K562 (cell line): ENCODE measurements at regions not wholly inside any gene's neighbourhood (a gene's known extent, or its start where the extent isn't known, plus 50 kb on each side); places are given as distances from the start of the nearest gene placed in this dataset.

Source experiments
- ATAC-seq: fragments of 200-7000 bp; cut with Tn5 transposase; 3 replicates; pipeline ENCODE4 v1.9.1; 2020; ENCODE audit warnings: moderate library complexity
- BruUV-seq: library from RNA; stranded (reverse); fragments of 400-500 nt; replicated peaks from 2 replicates; lab custom pipeline; 2021; lab: Mats Ljungman, UMichigan
- CTCF ChIA-PET: fragments of 300-600 bp; formaldehyde crosslinking; extraction: SDS; loops from one replicate; lab custom pipeline; 2021; ENCODE audit warnings: low intra/inter-chr PET ratio; lab: Yijun Ruan, JAX
- POLR2A ChIA-PET: fragments of 300-600, 350-650 bp; sonication (Branson Sonifier 250); formaldehyde crosslinking; extraction: SDS; loops from one replicate; lab custom pipeline; 2021; ENCODE audit warnings: antibody characterized with exemption, inconsistent platforms; lab: Yijun Ruan, JAX
- DNase-seq, 4 experiments: peaks; one replicate each; pipeline versions ENCODE4 v3.0.0 to v3.0.0-alpha.2; 2011 to 2018; ENCODE audit warnings: low spot score in 3 of 4, mixed read lengths in 3 of 4; ENCODE audit errors: extremely low read depth in 1 of 4
- FAIRE-seq: peaks from 2 replicates; lab custom pipeline; 2011; peaks lifted over from hg19 to GRCh38; lab: Jason Lieb, UNC
- H2AFZ ChIP-seq: 2 replicates; pipeline ENCODE4 v1.6.0; 2011; ENCODE audit warnings: low read depth, low read length, control low read depth, inconsistent platforms
- H3K27ac ChIP-seq: fragments of 200-600 bp; 3 replicates; pipeline ENCODE4 v1.8.0; 2011; ENCODE audit warnings: low read depth, mild to moderate bottlenecking, control low read depth, inconsistent platforms, low read length, moderate library complexity, mixed read lengths; ENCODE audit errors: extremely low read depth
- H3K27me3 ChIP-seq, 2 experiments: fragments of 300-600 bp in 1 of 2; 2 replicates in 1 of 2; 3 replicates in 1 of 2; pipeline versions ENCODE4 v1.6.0 to v1.8.0; 2011; ENCODE audit warnings: inconsistent platforms in 2 of 2, low read length in 2 of 2, mild to moderate bottlenecking in 1 of 2, mixed read lengths in 1 of 2, moderate library complexity in 1 of 2; ENCODE audit not compliant: control insufficient read depth in 2 of 2, insufficient read depth in 2 of 2
- H3K36me3 ChIP-seq: fragments of 300-600 bp; 3 replicates; pipeline ENCODE4 v1.8.0; 2011; ENCODE audit warnings: mild to moderate bottlenecking, low read length, inconsistent platforms; ENCODE audit not compliant: control insufficient read depth, insufficient read depth
- H3K4me1 ChIP-seq, 2 experiments: fragments of 200-600 bp in 1 of 2; replicated peaks in 1 of 2; 2 replicates in 1 of 2; 3 replicates in 1 of 2; pipeline versions ENCODE4 v1.5.1 to v1.8.0; 2011; ENCODE audit warnings: inconsistent platforms in 2 of 2, low read length in 2 of 2, mild to moderate bottlenecking in 1 of 2, mixed read lengths in 1 of 2, moderate library complexity in 1 of 2; ENCODE audit not compliant: control insufficient read depth in 2 of 2, insufficient read depth in 2 of 2
- H3K4me2 ChIP-seq: 2 replicates; pipeline ENCODE4 v1.6.1; 2011; ENCODE audit warnings: low read length, control low read depth, inconsistent platforms, mixed read lengths; ENCODE audit not compliant: insufficient read depth
- H3K4me3 ChIP-seq: fragments of 200-600 bp; sonication (generic), shearing (Covaris generic); 2 replicates; pipeline ENCODE4 v1.5.1; 2016; ENCODE audit warnings: control low read depth, inconsistent platforms
- H3K79me2 ChIP-seq: fragments of 200-600 bp; 3 replicates; pipeline ENCODE4 v1.8.0; 2011; ENCODE audit warnings: low read length, inconsistent platforms; ENCODE audit not compliant: control insufficient read depth, insufficient read depth
- H3K9ac ChIP-seq, 2 experiments: 2 replicates each; pipeline versions ENCODE4 v1.6.0 to v1.6.1; 2011; ENCODE audit warnings: low read depth in 2 of 2, low read length in 2 of 2, control low read depth in 1 of 2, inconsistent platforms in 1 of 2, mild to moderate bottlenecking in 1 of 2, mixed read lengths in 1 of 2; ENCODE audit not compliant: insufficient read depth in 1 of 2
- H3K9me1 ChIP-seq: one replicate; pipeline ENCODE4 v1.6.0; 2011; ENCODE audit warnings: inconsistent platforms, mild to moderate bottlenecking, low read length, moderate library complexity; ENCODE audit not compliant: control insufficient read depth, insufficient read depth
- H3K9me3 ChIP-seq: replicated peaks from 2 replicates; pipeline ENCODE4 v1.5.1; 2011; ENCODE audit warnings: low read depth, low read length, inconsistent platforms; ENCODE audit not compliant: control insufficient read depth, insufficient read depth
- H4K20me1 ChIP-seq: replicated peaks from 2 replicates; pipeline ENCODE4 v1.6.1; 2011; ENCODE audit warnings: low read length, inconsistent platforms, mixed read lengths; ENCODE audit not compliant: control insufficient read depth, insufficient read depth
- CEBPB ChIP-seq: fragments of 450-650 bp; IDR thresholded peaks from 2 replicates; pipeline ENCODE4 v1.6.1; 2016; ENCODE audit warnings: missing genetic modification characterization, missing compliant biosample characterization
- RCOR1 ChIP-seq, 2 experiments: IDR thresholded peaks; 2 replicates each; pipeline ENCODE4 v1.6.1; 2012; ENCODE audit warnings: low read depth in 2 of 2, low read length in 2 of 2, borderline replicate concordance in 1 of 2, improper control_type of control experiment in 1 of 2
- ZZZ3 ChIP-seq: fragments of 450-650 bp; IDR thresholded peaks from 2 replicates; pipeline ENCODE4 v1.6.1; 2016; ENCODE audit warnings: antibody characterized with exemption, mild to moderate bottlenecking, moderate library complexity
- WGBS: fragments of 100-300 bp; shearing (Covaris generic); methylation state at CpG from one replicate; pipeline ENCODE4 v1.1.6; 2016; ENCODE audit warnings: low coverage, mixed read lengths; ENCODE audit not compliant: insufficient coverage; ENCODE audit errors: missing lambda C conversion rate; 5-methylcytosine and 5-hydroxymethylcytosine counted together
- in situ Hi-C: fragments of 300-500 bp; cut with MboI; formaldehyde crosslinking; loops from 4 replicates; pipeline ENCODE4 v1.15.0; 2018; ENCODE audit warnings: inconsistent platforms, mixed read lengths
- intact Hi-C: fragments of 100-400 bp; cut with micrococcal nuclease; formaldehyde crosslinking; loops from 2 replicates; pipeline ENCODE4 v1.14.2; 2022
- TF ChIP-seq, protein P1 (sequence below): IDR thresholded peaks from 3 replicates; pipeline ENCODE4 v1.6.1; 2011; ENCODE audit warnings: borderline replicate concordance, mild to moderate bottlenecking, moderate library complexity; ENCODE audit not compliant: insufficient read length; ENCODE audit errors: extremely low read depth

DNA sequence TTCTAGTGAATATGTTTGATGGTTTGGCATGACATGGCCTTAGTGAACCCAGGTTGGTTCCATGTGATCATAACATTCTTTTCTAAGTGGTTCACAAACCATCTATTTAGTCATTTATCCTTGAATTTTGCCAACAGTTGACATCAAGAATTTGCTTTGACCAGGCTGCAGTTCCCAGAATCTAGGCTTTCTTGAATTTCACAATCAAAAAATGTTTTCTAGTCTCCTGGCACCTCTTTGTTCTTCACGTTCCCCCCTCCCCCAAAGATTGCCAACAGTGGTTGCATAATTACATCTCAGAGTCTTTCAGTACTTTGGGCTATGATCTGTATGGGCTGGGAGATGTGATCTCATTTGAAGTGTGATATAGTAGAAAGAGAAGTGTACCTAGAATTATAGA is 124.0 kb downstream of the GATA6 start:
- no TSS peak for BruUV-seq
- in situ Hi-C loops = no loop called here
- POLR2A ChIA-PET = no interaction called here
- Histone ChIP-seq H3K79me2 (no peaks in the 10 kb centered on the region), H3K4me3 (no peak overlapping the region), H3K27ac (no peak overlapping the region), H4K20me1 (no peaks in the 10 kb centered on the region), H3K9me3 (no peaks in the 10 kb centered on the region), H3K4me1 (no peaks in the 10 kb centered on the region), H3K9me1 (no peaks in the 10 kb centered on the region), H3K36me3 (no peaks in the 10 kb centered on the region), H3K9ac (no peak overlapping the region), H2AFZ (no peak overlapping the region), H3K27me3 (no peaks in the 10 kb centered on the region), H3K4me2 (no peak overlapping the region)
- 0% methylated on average over 1 of the region's 1 CpG for WGBS
- FAIRE-seq (peak; percentile 42), DNase-seq (no peak), ATAC-seq (no peak)
- intact Hi-C loops = no loop called here
- CTCF ChIA-PET = no interaction called here
- TF ChIP-seq CEBPB (tag) (peak; percentile 14; the same call in 1 of the 2 replicates), ZZZ3 (no peak), RCOR1 (IDR thresholded peaks at IDR 0.05; ENCODE audit: borderline replicate concordance in 1 of 2, low read depth in 2 of 2, low read length in 2 of 2) (no peak)
- TF ChIP-seq, protein P1, sequence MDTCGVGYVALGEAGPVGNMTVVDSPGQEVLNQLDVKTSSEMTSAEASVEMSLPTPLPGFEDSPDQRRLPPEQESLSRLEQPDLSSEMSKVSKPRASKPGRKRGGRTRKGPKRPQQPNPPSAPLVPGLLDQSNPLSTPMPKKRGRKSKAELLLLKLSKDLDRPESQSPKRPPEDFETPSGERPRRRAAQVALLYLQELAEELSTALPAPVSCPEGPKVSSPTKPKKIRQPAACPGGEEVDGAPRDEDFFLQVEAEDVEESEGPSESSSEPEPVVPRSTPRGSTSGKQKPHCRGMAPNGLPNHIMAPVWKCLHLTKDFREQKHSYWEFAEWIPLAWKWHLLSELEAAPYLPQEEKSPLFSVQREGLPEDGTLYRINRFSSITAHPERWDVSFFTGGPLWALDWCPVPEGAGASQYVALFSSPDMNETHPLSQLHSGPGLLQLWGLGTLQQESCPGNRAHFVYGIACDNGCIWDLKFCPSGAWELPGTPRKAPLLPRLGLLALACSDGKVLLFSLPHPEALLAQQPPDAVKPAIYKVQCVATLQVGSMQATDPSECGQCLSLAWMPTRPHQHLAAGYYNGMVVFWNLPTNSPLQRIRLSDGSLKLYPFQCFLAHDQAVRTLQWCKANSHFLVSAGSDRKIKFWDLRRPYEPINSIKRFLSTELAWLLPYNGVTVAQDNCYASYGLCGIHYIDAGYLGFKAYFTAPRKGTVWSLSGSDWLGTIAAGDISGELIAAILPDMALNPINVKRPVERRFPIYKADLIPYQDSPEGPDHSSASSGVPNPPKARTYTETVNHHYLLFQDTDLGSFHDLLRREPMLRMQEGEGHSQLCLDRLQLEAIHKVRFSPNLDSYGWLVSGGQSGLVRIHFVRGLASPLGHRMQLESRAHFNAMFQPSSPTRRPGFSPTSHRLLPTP = no peak
